ENCODE measurements at regions not wholly inside any gene's neighbourhood (a gene's known extent, or its start where the extent isn't known, plus 50 kb on each side); places are given as distances from the start of the nearest gene placed in this dataset.

- DNase-seq, result no peak
Measured at GRCh38 chr2:156647377-156648010, 211.3 kb downstream of the GPD2 start.

DNA sequence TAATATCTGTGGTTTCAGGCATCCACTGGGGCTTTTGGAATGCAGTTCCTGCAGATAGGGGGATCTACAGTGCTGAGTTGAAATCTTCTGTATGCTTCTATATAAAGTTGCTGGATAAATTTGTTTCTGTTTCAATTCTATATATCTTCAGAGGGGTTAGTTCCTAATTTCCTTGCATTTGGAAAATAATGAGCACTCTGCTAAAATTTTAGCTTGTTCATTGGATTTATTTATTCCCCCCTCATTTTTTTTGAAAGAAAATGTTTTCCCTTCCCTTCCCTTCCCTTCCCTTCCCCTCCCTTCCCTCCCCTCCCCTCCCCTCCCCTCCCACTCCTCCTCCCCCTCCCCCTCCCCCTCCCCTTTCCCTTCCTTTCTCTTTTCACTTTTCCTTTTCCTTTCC, 212.3 kb downstream of the GPD2 start:
- DNase-seq, result no peak

GRCh38 chr2:156649596-156649995, 213.4 kb downstream of the GPD2 start:
- peak; percentile 51 for DNase-seq

- DNase-seq, result no peak
Measured at GRCh38 chr2:156652691-156653090, 216.5 kb downstream of the GPD2 start.

DNA sequence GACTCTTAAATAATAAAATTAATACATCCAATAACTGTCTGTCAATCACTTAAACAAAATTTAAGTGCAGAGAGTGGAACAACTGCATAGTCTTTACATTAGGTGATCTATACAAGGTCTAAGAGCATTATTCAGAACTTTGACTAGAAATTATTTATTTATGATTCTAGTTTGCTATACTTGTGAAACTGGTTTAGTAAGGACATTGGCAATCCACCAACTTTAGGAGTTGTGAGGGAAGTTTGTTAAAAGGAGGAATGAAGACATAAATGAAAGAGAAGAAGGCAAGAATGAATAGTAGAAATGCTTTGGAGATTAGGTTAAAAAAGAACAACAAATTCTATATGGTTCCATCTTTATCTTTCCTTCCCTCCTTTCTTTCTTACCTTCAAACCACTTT, 217.5 kb downstream of the GPD2 start:
- DNase-seq, result no peak

- no peak for DNase-seq
Measured at GRCh38 chr2:156657809-156658208, 221.6 kb downstream of the GPD2 start.

DNA sequence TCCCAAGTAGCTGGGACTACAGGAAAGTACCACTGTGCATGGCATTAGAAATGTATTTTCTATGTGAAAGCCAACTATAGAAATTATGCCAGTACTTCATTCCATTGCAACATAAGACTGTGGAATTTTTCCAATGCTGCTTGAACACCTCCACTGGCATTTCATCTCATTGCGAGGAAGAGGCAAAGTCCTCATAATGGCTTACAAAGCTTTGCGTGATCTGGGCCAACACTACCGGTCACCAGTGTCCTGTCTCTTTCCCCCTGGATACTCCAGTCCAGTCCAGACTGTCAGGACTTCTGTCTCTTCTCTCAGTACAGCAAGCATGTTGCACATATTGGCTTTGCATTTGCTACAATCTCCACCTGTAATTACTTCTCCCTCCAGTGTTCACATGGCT, 223.5 kb downstream of the GPD2 start:
- DNase-seq, result no peak

DNA sequence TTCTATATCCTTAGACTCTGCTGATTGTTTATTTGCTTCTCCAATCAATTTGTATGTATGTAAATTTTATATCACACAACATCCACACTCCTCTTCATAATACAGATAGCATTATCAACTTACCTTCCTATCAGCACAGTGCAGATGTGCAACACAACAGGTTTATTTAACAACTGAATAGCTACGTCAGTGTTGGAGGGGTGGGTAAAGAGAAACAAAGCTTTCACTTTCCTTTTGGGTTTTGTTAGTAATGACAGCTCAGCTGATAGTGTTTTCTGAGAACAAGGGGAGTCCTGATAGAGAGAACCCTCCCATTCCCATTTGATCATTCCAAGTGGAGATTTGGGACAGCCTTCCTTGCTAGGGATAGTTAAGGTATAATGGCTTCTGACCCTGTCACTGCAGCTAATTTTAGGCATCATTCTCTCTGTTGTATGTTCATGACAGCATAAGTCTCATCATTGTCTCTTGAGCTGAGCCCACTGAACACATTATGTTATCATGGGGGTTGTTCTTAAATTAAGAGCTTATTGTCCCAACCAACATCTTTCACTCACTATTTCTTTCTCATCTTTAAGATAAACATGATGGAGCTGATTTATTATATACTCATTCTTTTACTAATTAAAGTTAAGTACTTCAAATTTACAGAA, 227.7 kb downstream of the GPD2 start:
- no peak for DNase-seq

DNA sequence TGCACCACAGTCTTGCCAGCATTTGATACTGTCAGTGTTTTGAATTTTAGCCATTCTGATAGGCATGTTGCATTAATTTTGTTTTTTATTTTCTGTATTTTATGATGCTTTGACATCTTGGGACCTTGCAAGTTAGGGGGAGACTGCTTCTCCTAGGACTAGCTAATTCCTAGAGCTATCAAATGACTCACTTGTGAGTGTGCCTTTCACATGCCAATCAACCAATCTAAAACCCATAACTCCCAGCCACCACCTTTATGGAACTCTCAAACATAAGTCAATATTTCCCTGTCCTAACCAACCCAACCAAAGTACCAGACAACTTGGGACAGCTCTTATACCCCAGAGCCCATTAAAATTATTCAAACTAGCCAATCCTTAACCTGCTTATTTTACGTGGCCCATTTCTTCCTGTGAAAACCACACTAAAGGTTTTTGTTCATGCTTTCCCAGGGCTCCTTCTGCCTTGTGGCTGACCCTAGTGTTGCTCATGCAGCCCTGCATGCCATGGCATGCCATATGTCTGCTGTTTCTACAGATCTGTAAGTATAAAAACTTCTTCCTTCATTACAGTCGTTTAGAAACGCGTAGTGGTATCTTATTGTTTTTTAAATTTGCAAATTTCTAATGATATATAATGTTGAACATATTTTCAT, 230.1 kb downstream of the GPD2 start:
- no peak for DNase-seq

DNA sequence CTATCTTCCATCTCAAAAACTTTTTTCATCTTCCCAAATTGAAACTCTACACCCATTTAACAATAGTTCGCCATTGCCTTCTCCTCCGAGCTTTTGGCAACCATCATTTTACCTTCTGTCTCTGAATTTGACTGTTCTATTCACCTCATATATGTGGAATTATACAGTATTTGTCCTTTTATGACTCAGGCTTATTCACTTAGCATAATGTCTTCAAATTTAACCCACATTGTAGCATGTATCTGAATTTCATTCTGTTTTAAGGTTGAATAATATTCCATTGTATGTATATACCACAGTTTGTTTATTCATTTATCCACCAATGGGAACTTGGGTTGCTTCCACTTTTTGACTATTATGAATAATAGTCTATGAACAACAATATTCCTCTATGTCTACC, 233.9 kb downstream of the GPD2 start:
- DNase-seq, result no peak

- DNase-seq, result no peak
Measured at GRCh38 chr2:156671706-156672361, 235.7 kb downstream of the GPD2 start.

- no peak for DNase-seq
Measured at GRCh38 chr2:156672556-156673332, 236.6 kb downstream of the GPD2 start.

DNA sequence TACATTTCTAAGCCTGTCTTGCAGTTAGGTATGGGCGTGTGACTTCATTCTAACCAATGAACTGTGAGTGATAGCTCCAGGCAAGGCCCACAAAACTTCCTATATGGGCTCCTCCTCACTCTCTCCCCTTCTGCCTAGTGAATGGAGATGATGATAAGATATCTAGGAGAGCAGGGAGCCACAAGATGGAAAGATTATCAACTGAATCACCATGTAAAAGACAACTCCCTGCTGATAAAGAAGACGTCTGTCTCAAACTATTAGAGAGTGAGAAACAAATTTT, 237.1 kb downstream of the GPD2 start:
- DNase-seq, result no peak

DNA sequence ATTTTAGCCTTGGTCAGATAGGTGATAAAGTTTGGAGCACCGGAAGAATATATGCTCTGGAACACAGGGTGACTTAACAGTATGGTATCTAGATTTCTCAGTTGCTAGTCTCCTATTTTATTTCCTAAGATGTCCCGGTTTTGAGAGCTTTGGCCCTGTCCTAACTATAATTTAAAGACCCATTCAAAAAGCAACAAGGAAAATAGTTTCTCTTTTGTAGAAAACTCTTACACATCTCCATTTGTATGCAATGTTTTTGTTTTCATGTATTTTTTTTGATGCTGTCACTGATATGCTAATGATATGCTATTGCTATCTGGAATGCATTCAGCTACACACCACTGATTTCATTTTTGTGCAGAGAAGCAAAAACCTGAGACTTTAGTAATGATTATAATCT, 237.8 kb downstream of the GPD2 start:
- DNase-seq, result no peak

- no peak for DNase-seq
Measured at GRCh38 chr2:156675896-156676295, 239.7 kb downstream of the GPD2 start.

GRCh38 chr2:156679820-156680219, 243.6 kb downstream of the GPD2 start:
- DNase-seq, result no peak

GRCh38 chr2:156680266-156680665, 244.1 kb downstream of the GPD2 start:
- no peak for DNase-seq

DNA sequence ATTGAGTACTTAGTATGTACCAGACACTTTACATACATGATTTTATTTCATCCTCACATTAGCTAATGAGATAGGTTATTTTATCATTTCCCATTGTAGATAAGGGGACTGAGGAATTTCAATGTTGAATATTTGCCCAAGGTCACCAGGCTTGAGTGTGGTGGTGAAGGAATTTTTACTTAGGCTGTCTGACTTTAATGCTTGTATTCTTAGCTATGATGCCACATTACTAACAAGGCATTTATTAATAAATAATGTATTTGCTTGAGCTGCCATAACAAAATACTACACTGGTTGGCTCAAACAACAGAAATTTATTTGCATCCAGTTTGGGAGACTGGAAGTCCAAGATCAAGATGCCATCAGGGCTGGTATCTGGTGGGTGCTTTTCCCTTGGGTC, 250.9 kb downstream of the GPD2 start:
- no peak for DNase-seq

GRCh38 chr2:156687715-156688114, 251.5 kb downstream of the GPD2 start:
- no peak for DNase-seq

GRCh38 chr2:156689939-156690338, 253.8 kb downstream of the GPD2 start:
- DNase-seq, result no peak

DNA sequence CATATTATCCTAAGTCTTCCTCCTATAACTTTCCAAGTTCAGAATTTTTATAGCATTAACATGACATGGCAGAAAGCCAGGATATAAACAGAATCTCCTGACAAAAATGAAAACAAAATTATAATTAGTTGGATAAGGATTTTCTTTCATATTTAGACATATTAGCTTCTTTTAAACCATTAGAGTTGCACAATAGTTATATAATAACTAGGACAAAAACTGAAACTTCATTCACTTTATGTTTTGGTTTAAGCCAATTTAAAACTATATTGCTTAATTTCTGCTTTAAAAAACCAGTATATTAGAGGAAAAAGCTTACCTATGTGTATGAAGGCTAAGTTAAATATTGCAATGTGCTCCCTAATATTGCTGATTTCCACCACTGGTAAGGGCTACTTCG, 254.8 kb downstream of the GPD2 start:
- no peak for DNase-seq

- DNase-seq, result no peak
Measured at GRCh38 chr2:156695020-156695419, 258.8 kb downstream of the GPD2 start.

- DNase-seq, result no peak
Measured at GRCh38 chr2:156695595-156695994, 259.4 kb downstream of the GPD2 start.
